Endothelial cell (in vitro differentiated cells): ENCODE measurements at regions not wholly inside any gene's neighbourhood (a gene's known extent, or its start where the extent isn't known, plus 50 kb on each side); places are given as distances from the start of the nearest gene placed in this dataset.

Experiments used
- DNase-seq: peaks from one replicate; pipeline ENCODE4 v3.0.0; 2021; ENCODE audit warnings: low spot score
- H3K27ac Mint-ChIP-seq: one replicate; pipeline ENCODE4 v1.8.0; 2021; ENCODE audit warnings: mixed read lengths, inconsistent platforms; ENCODE audit not compliant: unreplicated experiment
- H3K27me3 Mint-ChIP-seq: one replicate; pipeline ENCODE4 v1.8.0; 2021; ENCODE audit warnings: mild to moderate bottlenecking, moderate library complexity, mixed read lengths, inconsistent platforms; ENCODE audit not compliant: unreplicated experiment
- H3K36me3 Mint-ChIP-seq: one replicate; pipeline ENCODE4 v1.8.0; 2021; ENCODE audit warnings: mild to moderate bottlenecking, low read depth, mixed read lengths, inconsistent platforms; ENCODE audit not compliant: unreplicated experiment
- H3K4me1 Mint-ChIP-seq: one replicate; pipeline ENCODE4 v1.8.0; 2021; ENCODE audit warnings: mild to moderate bottlenecking, mixed read lengths, inconsistent platforms; ENCODE audit not compliant: unreplicated experiment
- H3K4me3 Mint-ChIP-seq: one replicate; pipeline ENCODE4 v1.8.0; 2021; ENCODE audit warnings: mild to moderate bottlenecking, mixed read lengths, inconsistent platforms; ENCODE audit not compliant: unreplicated experiment
- H3K9me3 Mint-ChIP-seq: one replicate; pipeline ENCODE4 v1.8.0; 2021; ENCODE audit warnings: mixed read lengths, inconsistent platforms; ENCODE audit not compliant: unreplicated experiment
- TF ChIP-seq, protein P1 (sequence below): fragments of 200-600 bp; sonication (generic); IDR thresholded peaks from one replicate; pipeline ENCODE4 v1.5.0; 2021; ENCODE audit warnings: antibody characterized with exemption; ENCODE audit not compliant: unreplicated experiment

DNA sequence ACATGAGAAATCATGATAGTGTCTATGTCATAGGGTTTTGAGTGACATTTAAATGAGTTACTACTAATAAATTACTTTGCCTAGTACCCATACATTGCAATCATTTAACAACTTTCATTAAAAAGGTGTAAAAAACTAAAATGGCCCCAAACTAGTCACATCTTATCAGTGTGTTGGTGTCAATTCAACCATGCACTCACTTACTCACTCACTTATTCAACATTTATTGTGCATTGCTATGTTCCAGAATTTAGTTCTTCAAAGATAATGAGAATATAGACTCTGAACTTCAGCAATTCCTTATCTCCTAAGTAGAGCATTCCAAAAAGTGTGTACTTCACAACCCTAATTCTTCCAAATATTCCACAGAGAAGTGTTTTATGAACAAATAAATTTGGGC, 965.7 kb downstream of the REEP3 start:
- Mint-ChIP-seq H3K36me3 (no peaks in the 10 kb centered on the region), H3K4me3 (no peak overlapping the region), H3K27ac (no peak overlapping the region), H3K27me3 (no peaks in the 10 kb centered on the region), H3K4me1 (peaks cover 4% of the 10 kb centered on the region), H3K9me3 (no peaks in the 10 kb centered on the region)
- TF ChIP-seq, protein P1, sequence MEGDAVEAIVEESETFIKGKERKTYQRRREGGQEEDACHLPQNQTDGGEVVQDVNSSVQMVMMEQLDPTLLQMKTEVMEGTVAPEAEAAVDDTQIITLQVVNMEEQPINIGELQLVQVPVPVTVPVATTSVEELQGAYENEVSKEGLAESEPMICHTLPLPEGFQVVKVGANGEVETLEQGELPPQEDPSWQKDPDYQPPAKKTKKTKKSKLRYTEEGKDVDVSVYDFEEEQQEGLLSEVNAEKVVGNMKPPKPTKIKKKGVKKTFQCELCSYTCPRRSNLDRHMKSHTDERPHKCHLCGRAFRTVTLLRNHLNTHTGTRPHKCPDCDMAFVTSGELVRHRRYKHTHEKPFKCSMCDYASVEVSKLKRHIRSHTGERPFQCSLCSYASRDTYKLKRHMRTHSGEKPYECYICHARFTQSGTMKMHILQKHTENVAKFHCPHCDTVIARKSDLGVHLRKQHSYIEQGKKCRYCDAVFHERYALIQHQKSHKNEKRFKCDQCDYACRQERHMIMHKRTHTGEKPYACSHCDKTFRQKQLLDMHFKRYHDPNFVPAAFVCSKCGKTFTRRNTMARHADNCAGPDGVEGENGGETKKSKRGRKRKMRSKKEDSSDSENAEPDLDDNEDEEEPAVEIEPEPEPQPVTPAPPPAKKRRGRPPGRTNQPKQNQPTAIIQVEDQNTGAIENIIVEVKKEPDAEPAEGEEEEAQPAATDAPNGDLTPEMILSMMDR: no peak
- no peak for DNase-seq

DNA sequence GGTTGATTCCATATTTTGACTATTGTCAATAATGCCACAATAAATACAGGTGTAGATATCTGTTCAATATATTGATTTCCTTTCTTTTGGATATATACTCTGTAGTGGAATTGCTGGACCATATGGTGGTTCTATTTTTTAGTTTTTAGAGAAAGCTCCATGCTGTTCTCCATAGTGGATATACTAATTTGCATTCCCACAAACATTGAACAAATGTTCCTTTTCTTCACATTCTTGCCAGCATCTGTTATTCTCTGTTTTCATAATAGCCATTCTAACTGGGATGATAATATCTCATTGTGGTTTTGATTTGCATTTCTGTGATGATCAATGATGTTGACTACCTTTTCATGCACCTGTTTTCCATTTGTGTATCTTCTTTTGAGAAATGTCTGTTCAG, 973.7 kb downstream of the REEP3 start:
- no peak overlapping the region for H3K4me3 Mint-ChIP-seq
- H3K36me3 Mint-ChIP-seq: no peaks in the 10 kb centered on the region
- no peaks in the 10 kb centered on the region for H3K9me3 Mint-ChIP-seq
- TF ChIP-seq, protein P1: no peak
- H3K4me1 Mint-ChIP-seq: no peaks in the 10 kb centered on the region
- H3K27ac Mint-ChIP-seq: no peak overlapping the region
- H3K27me3 Mint-ChIP-seq: peaks cover 2% of the 10 kb centered on the region
- DNase-seq: no peak

DNA sequence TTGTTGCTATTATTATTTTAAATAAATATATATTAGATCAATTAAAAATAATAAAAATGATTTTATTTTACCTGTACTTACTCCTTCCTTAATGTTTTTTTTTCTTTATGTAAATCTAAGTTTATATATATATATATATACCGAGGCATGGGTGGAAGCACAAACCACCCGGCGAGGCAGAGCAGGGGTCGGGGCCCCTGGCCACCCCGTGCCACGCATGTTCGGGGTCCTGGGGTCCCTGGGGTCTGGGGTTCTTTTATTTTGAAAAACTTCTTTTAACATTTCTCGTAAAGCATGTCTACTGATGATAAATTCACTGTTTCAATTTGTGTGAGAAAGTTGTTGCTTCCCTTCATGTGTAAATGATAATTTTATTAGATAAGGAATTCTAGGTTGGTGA, 976.1 kb downstream of the REEP3 start:
- H3K27ac Mint-ChIP-seq: no peak overlapping the region
- DNase-seq: no peak
- TF ChIP-seq, protein P1: no peak
- no peaks in the 10 kb centered on the region for H3K9me3 Mint-ChIP-seq
- H3K27me3 Mint-ChIP-seq: peaks cover 2% of the 10 kb centered on the region
- no peaks in the 10 kb centered on the region for H3K4me1 Mint-ChIP-seq
- no peak overlapping the region for H3K4me3 Mint-ChIP-seq
- H3K36me3 Mint-ChIP-seq: no peaks in the 10 kb centered on the region

DNA sequence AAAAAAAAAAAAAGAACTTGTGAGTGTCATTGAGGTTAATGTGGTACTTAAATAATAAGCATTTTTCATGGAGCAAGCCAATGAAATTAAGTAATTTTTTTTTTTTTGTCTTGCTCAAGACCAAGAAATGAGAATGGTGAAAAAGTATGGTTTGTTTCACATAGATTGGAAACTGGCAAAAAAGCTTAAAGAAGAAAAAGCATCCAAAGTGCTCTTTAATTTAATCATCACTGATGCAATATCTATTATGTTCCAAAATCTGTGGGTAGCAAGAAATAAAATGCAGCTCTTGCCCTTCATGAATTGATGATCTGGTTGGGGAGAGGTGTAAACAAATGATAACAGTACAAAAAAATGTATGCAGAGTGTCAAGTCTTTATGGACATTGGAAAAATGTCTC, 980.6 kb downstream of the REEP3 start:
- no peak overlapping the region for H3K27ac Mint-ChIP-seq
- no peak for DNase-seq
- no peaks in the 10 kb centered on the region for H3K27me3 Mint-ChIP-seq
- H3K9me3 Mint-ChIP-seq: no peaks in the 10 kb centered on the region
- H3K4me3 Mint-ChIP-seq: no peak overlapping the region
- TF ChIP-seq, protein P1: no peak
- peaks cover 8% of the 10 kb centered on the region for H3K4me1 Mint-ChIP-seq
- no peaks in the 10 kb centered on the region for H3K36me3 Mint-ChIP-seq

DNA sequence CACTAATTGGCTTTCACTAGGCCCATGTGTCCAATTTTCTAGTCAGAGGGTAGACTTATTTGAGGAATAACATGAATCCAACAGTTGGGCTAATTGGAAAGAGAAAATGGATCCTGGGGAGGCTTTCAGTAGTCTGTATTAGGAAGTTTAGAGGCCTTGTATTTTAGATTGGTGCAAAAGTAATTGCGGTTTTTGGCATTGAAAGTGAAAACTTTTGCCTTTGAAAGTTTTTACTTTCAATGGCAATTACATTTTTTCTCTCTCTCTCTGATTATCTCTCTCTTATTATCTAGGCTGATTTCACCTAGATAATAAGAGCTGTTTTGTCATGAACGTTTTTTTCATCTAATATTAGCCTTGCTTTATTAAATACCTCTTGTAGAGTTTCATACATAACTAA, 981.7 kb downstream of the REEP3 start:
- Mint-ChIP-seq H3K9me3 (no peaks in the 10 kb centered on the region), H3K27ac (peak overlapping the region; percentile 9), H3K36me3 (no peaks in the 10 kb centered on the region), H3K4me3 (no peak overlapping the region), H3K4me1 (peaks cover 16% of the 10 kb centered on the region), H3K27me3 (no peaks in the 10 kb centered on the region)
- no peak for DNase-seq
- TF ChIP-seq, protein P1: no peak
